Hepatocyte (in vitro differentiated cells): ENCODE measurements at regions not wholly inside any gene's neighbourhood (a gene's known extent, or its start where the extent isn't known, plus 50 kb on each side); places are given as distances from the start of the nearest gene placed in this dataset.
"Not testable (repeated sequence)": the region's sequence is repeated elsewhere in the genome, so short reads cannot be mapped to it uniquely, and the experiment has no call there.

Experiments used
- DNase-seq: peaks from one replicate; pipeline ENCODE4 v3.0.0-alpha.2; 2016; ENCODE audit warnings: low spot score
- H2AFZ ChIP-seq: fragments of 200-600 bp; sonication (generic); 2 replicates; pipeline ENCODE4 v1.6.0; 2016; ENCODE audit warnings: antibody characterized with exemption, mild to moderate bottlenecking
- H3K27ac ChIP-seq: fragments of 200-600 bp; sonication (generic); 2 replicates; pipeline ENCODE4 v1.5.1; 2016; ENCODE audit warnings: mild to moderate bottlenecking
- H3K27me3 ChIP-seq: fragments of 200-600 bp; sonication (generic); 2 replicates; pipeline ENCODE4 v1.6.1; 2016
- H3K36me3 ChIP-seq: fragments of 200-600 bp; sonication (generic); replicated peaks from 2 replicates; pipeline ENCODE4 v1.5.1; 2016; ENCODE audit warnings: low read depth; ENCODE audit not compliant: insufficient read depth
- H3K4me1 ChIP-seq: fragments of 200-600 bp; sonication (generic); 2 replicates; pipeline ENCODE4 v1.5.1; 2016; ENCODE audit warnings: mild to moderate bottlenecking, moderate library complexity; ENCODE audit not compliant: insufficient read depth
- H3K4me2 ChIP-seq: fragments of 200-600 bp; sonication (generic); 2 replicates; pipeline ENCODE4 v1.6.0; 2016
- H3K4me3 ChIP-seq: fragments of 200-600 bp; sonication (generic); 2 replicates; pipeline ENCODE4 v1.5.1; 2016; ENCODE audit warnings: mild to moderate bottlenecking
- H3K79me2 ChIP-seq: fragments of 200-600 bp; sonication (generic); 2 replicates; pipeline ENCODE4 v1.6.0; 2017; ENCODE audit warnings: mild to moderate bottlenecking
- H3K9me2 ChIP-seq: fragments of 200-600 bp; sonication (generic); replicated peaks from 2 replicates; pipeline ENCODE4 v1.6.0; 2017; ENCODE audit warnings: mild to moderate bottlenecking; ENCODE audit not compliant: insufficient read depth
- H3K9me3 ChIP-seq: fragments of 200-600 bp; sonication (generic); 2 replicates; pipeline ENCODE4 v1.5.1; 2016; ENCODE audit warnings: low read depth, mild to moderate bottlenecking
- H4K20me1 ChIP-seq: fragments of 200-600 bp; sonication (generic); 2 replicates; pipeline ENCODE4 v1.6.0; 2016; ENCODE audit warnings: mild to moderate bottlenecking; ENCODE audit not compliant: insufficient read depth, poor library complexity, severe bottlenecking
- CTCF ChIP-seq: fragments of 200-600 bp; sonication (generic); IDR thresholded peaks from 2 replicates; pipeline ENCODE4 v1.5.1; 2016; ENCODE audit warnings: antibody characterized with exemption, mild to moderate bottlenecking; ENCODE audit not compliant: poor library complexity
- EZH2 ChIP-seq: fragments of 200-600 bp; sonication (generic); IDR thresholded peaks from 2 replicates; pipeline ENCODE4 v1.6.1; 2016; ENCODE audit warnings: antibody characterized with exemption, mild to moderate bottlenecking, borderline replicate concordance
- EZH2phosphoT487 ChIP-seq: fragments of 200-600 bp; sonication (generic); IDR thresholded peaks from one replicate; pipeline ENCODE4 v1.6.1; 2018; ENCODE audit warnings: antibody characterized with exemption, mild to moderate bottlenecking, low read depth, moderate library complexity; ENCODE audit not compliant: unreplicated experiment, severe bottlenecking
- WGBS: methylation state at CpG from one replicate; pipeline ENCODE4 v1.1.6; 2016; ENCODE audit warnings: low lambda C conversion rate; ENCODE audit errors: missing lambda C conversion rate; 5-methylcytosine and 5-hydroxymethylcytosine counted together

GRCh38 chr17:79548116-79548515 lies 62.7 kb downstream of the RBFOX3 start:
- DNase-seq = no peak
- Histone ChIP-seq H3K9me3 (no peaks in the 10 kb centered on the region), H3K4me1 (no peaks in the 10 kb centered on the region), H3K9me2 (no peaks in the 10 kb centered on the region), H2AFZ (no peak overlapping the region), H3K36me3 (no peaks in the 10 kb centered on the region), H3K4me3 (no peak overlapping the region), H3K27ac (no peak overlapping the region), H4K20me1 (no peaks in the 10 kb centered on the region), H3K4me2 (no peak overlapping the region), H3K27me3 (no peaks in the 10 kb centered on the region), H3K79me2 (no peaks in the 10 kb centered on the region)
- TF ChIP-seq EZH2phosphoT487 = no peak
- TF ChIP-seq CTCF = no peak
- 92% methylated on average over 14 of the region's 14 CpGs for WGBS

- no peaks in the 10 kb centered on the region for H3K79me2 ChIP-seq
- H3K4me1 ChIP-seq = no peaks in the 10 kb centered on the region
- H3K9me3 ChIP-seq = no peaks in the 10 kb centered on the region
- DNase-seq = no peak
- no peaks in the 10 kb centered on the region for H3K36me3 ChIP-seq
- H3K4me3 ChIP-seq = no peak overlapping the region
- 90% methylated on average over 10 of the region's 10 CpGs for WGBS
- H3K4me2 ChIP-seq = no peak overlapping the region
- H3K27me3 ChIP-seq = no peaks in the 10 kb centered on the region
- TF ChIP-seq CTCF (no peak), EZH2phosphoT487 (no peak), EZH2 (no peak)
- H4K20me1 ChIP-seq = no peaks in the 10 kb centered on the region
- no peaks in the 10 kb centered on the region for H3K9me2 ChIP-seq
- H2AFZ ChIP-seq = no peak overlapping the region
- H3K27ac ChIP-seq = no peak overlapping the region
These were observed 63.3 kb downstream of the RBFOX3 start for GRCh38 chr17:79547586-79547985.

- H3K36me3 ChIP-seq, H3K4me3 ChIP-seq, DNase-seq, H3K9me2 ChIP-seq, H3K4me2 ChIP-seq, H3K27ac ChIP-seq, H2AFZ ChIP-seq, H3K27me3 ChIP-seq, H3K79me2 ChIP-seq, H4K20me1 ChIP-seq, H3K4me1 ChIP-seq, H3K9me3 ChIP-seq: not testable (repeated sequence)
- 93% methylated on average over 12 of the region's 12 CpGs for WGBS
These were observed 63.7 kb downstream of the RBFOX3 start for GRCh38 chr17:79547171-79547570.

- no peaks in the 10 kb centered on the region for H3K9me3 ChIP-seq
- no peaks in the 10 kb centered on the region for H3K36me3 ChIP-seq
- H3K79me2 ChIP-seq = no peaks in the 10 kb centered on the region
- H3K4me2 ChIP-seq = no peak overlapping the region
- TF ChIP-seq CTCF (no peak), EZH2 (no peak), EZH2phosphoT487 (no peak)
- H3K4me3 ChIP-seq = no peak overlapping the region
- WGBS = 90% methylated on average over 10 of the region's 10 CpGs
- H3K27me3 ChIP-seq = no peaks in the 10 kb centered on the region
- no peaks in the 10 kb centered on the region for H4K20me1 ChIP-seq
- no peak for DNase-seq
- no peaks in the 10 kb centered on the region for H3K9me2 ChIP-seq
- no peaks in the 10 kb centered on the region for H3K4me1 ChIP-seq
- no peak overlapping the region for H2AFZ ChIP-seq
- H3K27ac ChIP-seq = no peak overlapping the region
These were observed 64.5 kb downstream of the RBFOX3 start for GRCh38 chr17:79546386-79546785.
